ENCODE measurements at regions not wholly inside any gene's neighbourhood (a gene's known extent, or its start where the extent isn't known, plus 50 kb on each side); places are given as distances from the start of the nearest gene placed in this dataset.
"Not testable (repeated sequence)": the region's sequence is repeated elsewhere in the genome, so short reads cannot be mapped to it uniquely, and the experiment has no call there.

GRCh38 chr1:173347282-173347818, 129.8 kb upstream of the PRDX6 start (continued):
- no peak for TF ChIP-seq AFF4 (CRISPR knock-in tag; IDR thresholded peaks at IDR 0.05; ENCODE audit: borderline replicate concordance)
- no peak for TF ChIP-seq GABPB1 (CRISPR knock-in tag; IDR thresholded peaks at IDR 0.05)
- no peak for TF ChIP-seq TCF7 (CRISPR knock-in tag; IDR thresholded peaks at IDR 0.05; ENCODE audit: low read depth)
- no peak for TF ChIP-seq NR1H2 (CRISPR knock-in tag; IDR thresholded peaks at IDR 0.05)
- no peak for TF ChIP-seq E2F4 (CRISPR knock-in tag; IDR thresholded peaks at IDR 0.05; ENCODE audit: borderline replicate concordance, low read depth)
- TF ChIP-seq ZNF138 (CRISPR knock-in tag; conservative IDR thresholded peaks at IDR 0.05): no peak
- no peak for TF ChIP-seq MAX (CRISPR knock-in tag; IDR thresholded peaks at IDR 0.05)
- no peak for TF ChIP-seq ATF1 (CRISPR knock-in tag; IDR thresholded peaks at IDR 0.05)
- no peak for TF ChIP-seq FOXJ3 (CRISPR knock-in tag; IDR thresholded peaks at IDR 0.05; ENCODE audit: borderline replicate concordance)

- Mint-ChIP-seq H3K9me3 (peaks cover 74% of the 10 kb centered on the region), H3K36me3 (peaks cover 48% of the 10 kb centered on the region)
- ATAC-seq; DNase-seq (ENCODE audit: low spot score); CTCF ChIA-PET; H3K4me1 Mint-ChIP-seq; H3K27me3 Mint-ChIP-seq (ENCODE audit: low read depth); H3K27ac Mint-ChIP-seq; POLR2A ChIA-PET; H3K4me3 Mint-ChIP-seq: not testable (repeated sequence)
Observed at GRCh38 chr1:173352635-173353034, 124.5 kb upstream of the PRDX6 start.

GRCh38 chr1:173353350-173353749, 123.8 kb upstream of the PRDX6 start:
- TF ChIP-seq ZBTB21 (CRISPR knock-in tag; IDR thresholded peaks at IDR 0.05; ENCODE audit: borderline replicate concordance): no peak
- Mint-ChIP-seq H3K4me1 (peaks cover 2% of the 10 kb centered on the region), H3K36me3 (peaks cover 45% of the 10 kb centered on the region), H3K27me3 (ENCODE audit: low read depth) (peaks cover 8% of the 10 kb centered on the region; the same call in 1 of the 2 replicates), H3K9me3 (peaks cover 67% of the 10 kb centered on the region), H3K4me3 (no peak overlapping the region), H3K27ac (no peak overlapping the region)
- no peak for ATAC-seq
- no peak for DNase-seq (ENCODE audit: low spot score)
- CTCF ChIA-PET: no interaction called here
- POLR2A ChIA-PET: no interaction called here

GRCh38 chr1:173354937-173355280, 122.2 kb upstream of the PRDX6 start:
- ChIA-PET POLR2A (no interaction called here), CTCF (no interaction called here)
- H3K36me3 Mint-ChIP-seq: peaks cover 41% of the 10 kb centered on the region
- no peak for DNase-seq (ENCODE audit: low spot score)
- peaks cover 63% of the 10 kb centered on the region for H3K9me3 Mint-ChIP-seq
- H3K4me3 Mint-ChIP-seq: no peak overlapping the region
- no peak for ATAC-seq
- no peaks in the 10 kb centered on the region for H3K4me1 Mint-ChIP-seq
- H3K27me3 Mint-ChIP-seq (ENCODE audit: low read depth): peaks cover 8% of the 10 kb centered on the region; the same call in 1 of the 2 replicates
- no peak overlapping the region for H3K27ac Mint-ChIP-seq
- TF ChIP-seq ESRRA (CRISPR knock-in tag; IDR thresholded peaks at IDR 0.05; ENCODE audit: borderline replicate concordance) (no peak), HMGA2 (CRISPR knock-in tag; IDR thresholded peaks at IDR 0.05) (no peak), CDX4 (CRISPR knock-in tag; IDR thresholded peaks at IDR 0.05; ENCODE audit: borderline replicate concordance) (no peak), ATF1 (CRISPR knock-in tag; IDR thresholded peaks at IDR 0.05) (no peak), MAX (CRISPR knock-in tag; IDR thresholded peaks at IDR 0.05) (no peak), MYBL2 (CRISPR knock-in tag; IDR thresholded peaks at IDR 0.05) (no peak), ATF6 (CRISPR knock-in tag; IDR thresholded peaks at IDR 0.05) (no peak), STAT6 (CRISPR knock-in tag; conservative IDR thresholded peaks at IDR 0.05; ENCODE audit: low read depth) (no peak), TEAD1 (CRISPR knock-in tag; IDR thresholded peaks at IDR 0.05) (no peak), ZNF317 (CRISPR knock-in tag; IDR thresholded peaks at IDR 0.05; ENCODE audit: borderline replicate concordance, low read depth) (no peak)

Measured in WTC11 (cell line).